ENCODE measurements at regions not wholly inside any gene's neighbourhood (a gene's known extent, or its start where the extent isn't known, plus 50 kb on each side); places are given as distances from the start of the nearest gene placed in this dataset.

GRCh38 chr12:41941079-41941478 lies 203.6 kb downstream of the GXYLT1 start:
- DNase-seq (ENCODE audit: low spot score), result no peak
- no peak for TF ChIP-seq CTCF (IDR thresholded peaks at IDR 0.05)
- no peak for ATAC-seq (ENCODE audit: low FRiP score)

GRCh38 chr12:41940571-41940970 lies 204.1 kb downstream of the GXYLT1 start:
- no peak for TF ChIP-seq CTCF (IDR thresholded peaks at IDR 0.05)
- DNase-seq (ENCODE audit: low spot score), result no peak
- no peak for ATAC-seq (ENCODE audit: low FRiP score)

- TF ChIP-seq CTCF (IDR thresholded peaks at IDR 0.05), result no peak
- DNase-seq (ENCODE audit: low spot score) (no peak), ATAC-seq (ENCODE audit: low FRiP score) (no peak)
These were observed 208.3 kb downstream of the GXYLT1 start for GRCh38 chr12:41936333-41936732.

GRCh38 chr12:41935911-41936310 lies 208.8 kb downstream of the GXYLT1 start:
- no peak for DNase-seq (ENCODE audit: low spot score)

GRCh38 chr12:41932470-41932991 lies 212.1 kb downstream of the GXYLT1 start:
- TF ChIP-seq CTCF (IDR thresholded peaks at IDR 0.05), result no peak
- peak; percentile 74 for ATAC-seq (ENCODE audit: low FRiP score)
- no peak for DNase-seq (ENCODE audit: low spot score)

More at GRCh38 chr12:41935911-41936310, 208.8 kb downstream of the GXYLT1 start:
- TF ChIP-seq CTCF (IDR thresholded peaks at IDR 0.05), result no peak
- ATAC-seq (ENCODE audit: low FRiP score), result no peak

GRCh38 chr12:41930866-41931437 lies 213.7 kb downstream of the GXYLT1 start:
- TF ChIP-seq CTCF (IDR thresholded peaks at IDR 0.05), result no peak
- no peak for ATAC-seq (ENCODE audit: low FRiP score)
- no peak for DNase-seq (ENCODE audit: low spot score)

GRCh38 chr12:41924111-41924510 lies 220.6 kb downstream of the GXYLT1 start:
- no peak for DNase-seq (ENCODE audit: low spot score)
- no peak for TF ChIP-seq CTCF (IDR thresholded peaks at IDR 0.05)
- ATAC-seq (ENCODE audit: low FRiP score), result no peak
